Ovary (tissue), 3 donors: ENCODE measurements at regions not wholly inside any gene's neighbourhood (a gene's known extent, or its start where the extent isn't known, plus 50 kb on each side); places are given as distances from the start of the nearest gene placed in this dataset.

Source experiments
- CTCF ChIP-seq, 3 donors: fragments of 450-650 bp in 2 of 3; fragments of 200-600 bp in 1 of 3; IDR thresholded peaks; one replicate each; pipeline versions ENCODE4 v1.5.1 to v1.8.0; 2016 to 2022; ENCODE audit warnings: antibody characterized with exemption in 3 of 3, mild to moderate bottlenecking in 1 of 3
- EP300 ChIP-seq: sonication (generic); formaldehyde crosslinking; IDR thresholded peaks from one replicate; pipeline ENCODE4 v1.6.1; 2017; ENCODE audit warnings: antibody characterized with exemption
- POLR2A ChIP-seq: fragments of 450-650 bp; IDR thresholded peaks from one replicate; pipeline ENCODE4 v1.6.1; 2017; ENCODE audit warnings: antibody characterized with exemption, mild to moderate bottlenecking, moderate library complexity
- donor health status: DM: no; HTN: no; CAD: no.

- no peak for TF ChIP-seq CTCF (IDR thresholded peaks at IDR 0.05)
- TF ChIP-seq POLR2A = no peak
- TF ChIP-seq EP300 = no peak
Observed at GRCh38 chr18:2207294-2207693, 364.0 kb downstream of the METTL4 start.
